B cell (primary cell): ENCODE measurements at regions not wholly inside any gene's neighbourhood (a gene's known extent, or its start where the extent isn't known, plus 50 kb on each side); places are given as distances from the start of the nearest gene placed in this dataset.

Experiments
- ATAC-seq: fragments of 200-7000 bp; cut with Tn5 transposase; one replicate; pipeline ENCODE4 v1.10.0; 2021; ENCODE audit warnings: low read depth, mild to moderate bottlenecking, moderate number of reproducible peaks, moderate library complexity
- CTCF ChIA-PET: fragments of 350-600 bp; sonication (Branson Sonifier 250); formaldehyde crosslinking; loops from one replicate; lab custom pipeline; 2021; ENCODE audit warnings: antibody characterized with exemption, inconsistent platforms; lab: Charles Lee
- POLR2A ChIA-PET: fragments of 350-600 bp; sonication (Branson Sonifier 250); formaldehyde crosslinking; loops from one replicate; lab custom pipeline; 2021; ENCODE audit warnings: antibody characterized with exemption; lab: Charles Lee
- DNase-seq: peaks from one replicate; pipeline ENCODE4 v3.0.0; 2013
- H2AFZ ChIP-seq: 2 replicates; pipeline ENCODE4 v1.6.1; 2012; ENCODE audit warnings: mild to moderate bottlenecking, low read depth, low read length; ENCODE audit not compliant: insufficient read depth, poor library complexity, severe bottlenecking
- H3K27ac ChIP-seq, 2 donors: 1 replicate in 1 of 2; 2 replicates in 1 of 2; pipeline ENCODE4 v1.5.1; 2012 to 2013; ENCODE audit warnings: low read length in 2 of 2, mild to moderate bottlenecking in 2 of 2, moderate library complexity in 1 of 2
- H3K27me3 ChIP-seq, 4 experiments: fragments of 200-600 bp in 1 of 4; sonication (generic) in 1 of 4; replicated peaks in 1 of 4; 1 replicate in 2 of 4; 2 replicates in 2 of 4; pipeline versions ENCODE4 v1.6.1 to v1.7.0; 2013 to 2016; ENCODE audit warnings: low read length in 3 of 4, mild to moderate bottlenecking in 2 of 4, mixed read lengths in 1 of 4, moderate library complexity in 1 of 4; ENCODE audit not compliant: insufficient read depth in 4 of 4, control insufficient read depth in 3 of 4; ENCODE audit errors: control extremely low read depth in 1 of 4
- H3K36me3 ChIP-seq, 2 experiments: replicated peaks in 1 of 2; 1 replicate in 1 of 2; 2 replicates in 1 of 2; pipeline versions ENCODE4 v1.6.1 to v1.7.1; 2013; ENCODE audit warnings: low read length in 1 of 2; ENCODE audit not compliant: insufficient read depth in 2 of 2, control insufficient read depth in 1 of 2; ENCODE audit errors: control extremely low read depth in 1 of 2, extremely low read depth in 1 of 2
- H3K4me1 ChIP-seq, 2 donors: fragments of 200-600 bp in 1 of 2; sonication (generic) in 1 of 2; 1 replicate in 1 of 2; 2 replicates in 1 of 2; pipeline versions ENCODE4 v1.5.1 to v1.6.1; 2013 to 2017; ENCODE audit warnings: low read length in 2 of 2; ENCODE audit not compliant: control insufficient read depth in 2 of 2, insufficient read depth in 2 of 2
- H3K4me2 ChIP-seq: replicated peaks from 2 replicates; pipeline ENCODE3; 2012; ENCODE audit warnings: mild to moderate bottlenecking, low read depth, low read length; ENCODE audit not compliant: poor library complexity, severe bottlenecking
- H3K4me3 ChIP-seq, 5 experiments: fragments of 200-600 bp in 1 of 5; sonication (generic) in 1 of 5; 1 replicate in 3 of 5; 2 replicates in 2 of 5; pipeline versions ENCODE4 v1.5.1 to v1.7.0; 2011 to 2016; ENCODE audit warnings: low read length in 4 of 5, mild to moderate bottlenecking in 4 of 5, low read depth in 2 of 5, control low read depth in 1 of 5, moderate library complexity in 1 of 5; ENCODE audit not compliant: insufficient read depth in 1 of 5; ENCODE audit errors: control extremely low read depth in 1 of 5, extremely low read depth in 1 of 5
- H3K79me2 ChIP-seq: fragments of 200-600 bp; sonication (generic); one replicate; pipeline ENCODE4 v1.6.0; 2016; ENCODE audit warnings: low read length; ENCODE audit not compliant: control insufficient read depth, insufficient read depth
- H3K9ac ChIP-seq: fragments of 200-600 bp; sonication (generic); 2 replicates; pipeline ENCODE4 v1.6.1; 2017; ENCODE audit warnings: mild to moderate bottlenecking, low read length, moderate library complexity
- H3K9me3 ChIP-seq, 3 donors: one replicate each; pipeline versions ENCODE4 v1.6.1 to v1.7.1; 2013; ENCODE audit warnings: low read length in 2 of 3; ENCODE audit not compliant: control insufficient read depth in 2 of 3, insufficient read depth in 1 of 3; ENCODE audit errors: control extremely low read depth in 1 of 3
- H4K20me1 ChIP-seq: 2 replicates; pipeline ENCODE4 v1.6.0; 2012; ENCODE audit warnings: mild to moderate bottlenecking, low read length; ENCODE audit not compliant: insufficient read depth, control insufficient read depth, poor library complexity, severe bottlenecking
- H3K27ac Mint-ChIP-seq: one replicate; pipeline ENCODE4 v1.8.0; 2021; ENCODE audit warnings: mixed read lengths
- H3K27me3 Mint-ChIP-seq: one replicate; pipeline ENCODE4 v1.8.0; 2021; ENCODE audit warnings: mixed read lengths
- H3K4me1 Mint-ChIP-seq: one replicate; pipeline ENCODE4 v1.8.0; 2021; ENCODE audit warnings: mixed read lengths
- H3K4me3 Mint-ChIP-seq: one replicate; pipeline ENCODE4 v1.8.0; 2021; ENCODE audit warnings: mixed read lengths
- H3K9me3 Mint-ChIP-seq: one replicate; pipeline ENCODE4 v1.8.0; 2022; ENCODE audit warnings: mixed read lengths; ENCODE audit not compliant: insufficient read depth
- EZH2 ChIP-seq: IDR thresholded peaks from 2 replicates; pipeline ENCODE4 v1.6.1; 2012; ENCODE audit warnings: borderline replicate concordance, low read depth, mild to moderate bottlenecking, moderate library complexity, low read length; ENCODE audit not compliant: insufficient read depth, poor library complexity, severe bottlenecking
- WGBS: methylation state at CpG from one replicate; pipeline ENCODE4 v1.1.5; 2013; ENCODE audit warnings: missing lambda C conversion rate; ENCODE audit not compliant: insufficient coverage; 5-methylcytosine and 5-hydroxymethylcytosine counted together
- intact Hi-C: fragments of 100-400 bp; cut with micrococcal nuclease; formaldehyde crosslinking; loops from one replicate; pipeline ENCODE4 v1.10.0; 2022
- TF ChIP-seq, protein P1 (sequence below): fragments of 200-600 bp; IDR thresholded peaks from one replicate; pipeline ENCODE4 v1.8.0; 2022; ENCODE audit warnings: antibody characterized with exemption, mild to moderate bottlenecking

GRCh38 chr7:49295146-49295545 lies 370.8 kb downstream of the CDC14C start:
- H3K79me2 ChIP-seq = no peaks in the 10 kb centered on the region
- no peak overlapping the region for H3K27ac Mint-ChIP-seq
- intact Hi-C loops = no loop called here
- H3K4me3 ChIP-seq = no peak overlapping the region
- DNase-seq = no peak
- H3K27me3 Mint-ChIP-seq = no peaks in the 10 kb centered on the region
- no peaks in the 10 kb centered on the region for H3K9me3 Mint-ChIP-seq
- H3K27me3 ChIP-seq = no peaks in the 10 kb centered on the region
- POLR2A ChIA-PET = no interaction called here
- no peak overlapping the region for H3K4me2 ChIP-seq
- ATAC-seq = no peak
- H4K20me1 ChIP-seq = no peaks in the 10 kb centered on the region
- WGBS = no CpG with 5 or more reads among the region's 1 CpG
- H3K9me3 ChIP-seq = no peaks in the 10 kb centered on the region
- no peak overlapping the region for H2AFZ ChIP-seq
- no peaks in the 10 kb centered on the region for H3K4me1 ChIP-seq
- H3K4me1 Mint-ChIP-seq = no peaks in the 10 kb centered on the region
- H3K9ac ChIP-seq = no peak overlapping the region
- CTCF ChIA-PET = no interaction called here
- H3K27ac ChIP-seq = no peak overlapping the region
- no peak overlapping the region for H3K4me3 Mint-ChIP-seq
- H3K36me3 ChIP-seq = no peaks in the 10 kb centered on the region
- TF ChIP-seq, protein P1, sequence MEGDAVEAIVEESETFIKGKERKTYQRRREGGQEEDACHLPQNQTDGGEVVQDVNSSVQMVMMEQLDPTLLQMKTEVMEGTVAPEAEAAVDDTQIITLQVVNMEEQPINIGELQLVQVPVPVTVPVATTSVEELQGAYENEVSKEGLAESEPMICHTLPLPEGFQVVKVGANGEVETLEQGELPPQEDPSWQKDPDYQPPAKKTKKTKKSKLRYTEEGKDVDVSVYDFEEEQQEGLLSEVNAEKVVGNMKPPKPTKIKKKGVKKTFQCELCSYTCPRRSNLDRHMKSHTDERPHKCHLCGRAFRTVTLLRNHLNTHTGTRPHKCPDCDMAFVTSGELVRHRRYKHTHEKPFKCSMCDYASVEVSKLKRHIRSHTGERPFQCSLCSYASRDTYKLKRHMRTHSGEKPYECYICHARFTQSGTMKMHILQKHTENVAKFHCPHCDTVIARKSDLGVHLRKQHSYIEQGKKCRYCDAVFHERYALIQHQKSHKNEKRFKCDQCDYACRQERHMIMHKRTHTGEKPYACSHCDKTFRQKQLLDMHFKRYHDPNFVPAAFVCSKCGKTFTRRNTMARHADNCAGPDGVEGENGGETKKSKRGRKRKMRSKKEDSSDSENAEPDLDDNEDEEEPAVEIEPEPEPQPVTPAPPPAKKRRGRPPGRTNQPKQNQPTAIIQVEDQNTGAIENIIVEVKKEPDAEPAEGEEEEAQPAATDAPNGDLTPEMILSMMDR = no peak
- no peak for TF ChIP-seq EZH2

DNA sequence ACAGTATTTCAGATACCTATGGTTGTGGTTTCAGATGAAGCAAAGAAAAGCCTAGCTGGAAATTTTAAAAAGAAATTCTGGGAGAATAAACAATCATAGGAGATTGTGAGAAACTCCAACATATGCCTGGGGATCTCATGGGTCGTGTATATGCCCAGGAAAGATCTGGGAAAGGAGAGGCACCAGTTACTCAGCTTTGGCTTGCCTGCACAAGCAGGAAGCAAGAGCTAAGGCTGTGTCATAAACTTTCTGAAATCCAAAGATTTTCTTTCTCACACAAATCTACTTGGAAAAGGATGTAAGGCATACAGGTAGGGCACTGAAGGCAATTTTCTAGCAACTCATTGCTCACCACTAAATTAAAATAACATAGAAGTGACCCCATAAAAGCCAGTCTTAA lies 373.6 kb downstream of the CDC14C start:
- Mint-ChIP-seq H3K27me3 (no peaks in the 10 kb centered on the region), H3K9me3 (no peaks in the 10 kb centered on the region), H3K27ac (no peak overlapping the region), H3K4me3 (no peak overlapping the region), H3K4me1 (no peaks in the 10 kb centered on the region)
- ChIA-PET POLR2A (no interaction called here), CTCF (no interaction called here)
- intact Hi-C loops = no loop called here
- H3K9ac ChIP-seq = no peak overlapping the region
- no peaks in the 10 kb centered on the region for H3K9me3 ChIP-seq
- H3K27me3 ChIP-seq = no peaks in the 10 kb centered on the region
- no peaks in the 10 kb centered on the region for H3K4me1 ChIP-seq
- no peak overlapping the region for H2AFZ ChIP-seq
- no peak overlapping the region for H3K4me3 ChIP-seq
- ATAC-seq (no peak), DNase-seq (no peak)
- no CpG with 5 or more reads among the region's 1 CpG for WGBS
- H3K36me3 ChIP-seq = no peaks in the 10 kb centered on the region
- TF ChIP-seq EZH2 = no peak
- TF ChIP-seq, protein P1 = no peak
- no peaks in the 10 kb centered on the region for H4K20me1 ChIP-seq
- no peaks in the 10 kb centered on the region for H3K79me2 ChIP-seq
- H3K27ac ChIP-seq = no peak overlapping the region
- H3K4me2 ChIP-seq = no peak overlapping the region
